B cell (primary cell): ENCODE measurements at regions not wholly inside any gene's neighbourhood (a gene's known extent, or its start where the extent isn't known, plus 50 kb on each side); places are given as distances from the start of the nearest gene placed in this dataset.

ENCODE experiments used
- ATAC-seq: fragments of 200-7000 bp; cut with Tn5 transposase; one replicate; pipeline ENCODE4 v1.10.0; 2021; ENCODE audit warnings: low read depth, mild to moderate bottlenecking, moderate number of reproducible peaks, moderate library complexity
- CTCF ChIA-PET: fragments of 350-600 bp; sonication (Branson Sonifier 250); formaldehyde crosslinking; loops from one replicate; lab custom pipeline; 2021; ENCODE audit warnings: antibody characterized with exemption, inconsistent platforms; lab: Charles Lee
- POLR2A ChIA-PET: fragments of 350-600 bp; sonication (Branson Sonifier 250); formaldehyde crosslinking; loops from one replicate; lab custom pipeline; 2021; ENCODE audit warnings: antibody characterized with exemption; lab: Charles Lee
- DNase-seq: peaks from one replicate; pipeline ENCODE4 v3.0.0; 2013
- H2AFZ ChIP-seq: 2 replicates; pipeline ENCODE4 v1.6.1; 2012; ENCODE audit warnings: mild to moderate bottlenecking, low read depth, low read length; ENCODE audit not compliant: insufficient read depth, poor library complexity, severe bottlenecking
- H3K27ac ChIP-seq, 2 donors: 1 replicate in 1 of 2; 2 replicates in 1 of 2; pipeline ENCODE4 v1.5.1; 2012 to 2013; ENCODE audit warnings: low read length in 2 of 2, mild to moderate bottlenecking in 2 of 2, moderate library complexity in 1 of 2
- H3K27me3 ChIP-seq, 4 experiments: fragments of 200-600 bp in 1 of 4; sonication (generic) in 1 of 4; replicated peaks in 1 of 4; 1 replicate in 2 of 4; 2 replicates in 2 of 4; pipeline versions ENCODE4 v1.6.1 to v1.7.0; 2013 to 2016; ENCODE audit warnings: low read length in 3 of 4, mild to moderate bottlenecking in 2 of 4, mixed read lengths in 1 of 4, moderate library complexity in 1 of 4; ENCODE audit not compliant: insufficient read depth in 4 of 4, control insufficient read depth in 3 of 4; ENCODE audit errors: control extremely low read depth in 1 of 4
- H3K36me3 ChIP-seq, 2 experiments: replicated peaks in 1 of 2; 1 replicate in 1 of 2; 2 replicates in 1 of 2; pipeline versions ENCODE4 v1.6.1 to v1.7.1; 2013; ENCODE audit warnings: low read length in 1 of 2; ENCODE audit not compliant: insufficient read depth in 2 of 2, control insufficient read depth in 1 of 2; ENCODE audit errors: control extremely low read depth in 1 of 2, extremely low read depth in 1 of 2
- H3K4me1 ChIP-seq, 2 donors: fragments of 200-600 bp in 1 of 2; sonication (generic) in 1 of 2; 1 replicate in 1 of 2; 2 replicates in 1 of 2; pipeline versions ENCODE4 v1.5.1 to v1.6.1; 2013 to 2017; ENCODE audit warnings: low read length in 2 of 2; ENCODE audit not compliant: control insufficient read depth in 2 of 2, insufficient read depth in 2 of 2
- H3K4me2 ChIP-seq: replicated peaks from 2 replicates; pipeline ENCODE3; 2012; ENCODE audit warnings: mild to moderate bottlenecking, low read depth, low read length; ENCODE audit not compliant: poor library complexity, severe bottlenecking
- H3K4me3 ChIP-seq, 5 experiments: fragments of 200-600 bp in 1 of 5; sonication (generic) in 1 of 5; 1 replicate in 3 of 5; 2 replicates in 2 of 5; pipeline versions ENCODE4 v1.5.1 to v1.7.0; 2011 to 2016; ENCODE audit warnings: low read length in 4 of 5, mild to moderate bottlenecking in 4 of 5, low read depth in 2 of 5, control low read depth in 1 of 5, moderate library complexity in 1 of 5; ENCODE audit not compliant: insufficient read depth in 1 of 5; ENCODE audit errors: control extremely low read depth in 1 of 5, extremely low read depth in 1 of 5
- H3K79me2 ChIP-seq: fragments of 200-600 bp; sonication (generic); one replicate; pipeline ENCODE4 v1.6.0; 2016; ENCODE audit warnings: low read length; ENCODE audit not compliant: control insufficient read depth, insufficient read depth
- H3K9ac ChIP-seq: fragments of 200-600 bp; sonication (generic); 2 replicates; pipeline ENCODE4 v1.6.1; 2017; ENCODE audit warnings: mild to moderate bottlenecking, low read length, moderate library complexity
- H3K9me3 ChIP-seq, 3 donors: one replicate each; pipeline versions ENCODE4 v1.6.1 to v1.7.1; 2013; ENCODE audit warnings: low read length in 2 of 3; ENCODE audit not compliant: control insufficient read depth in 2 of 3, insufficient read depth in 1 of 3; ENCODE audit errors: control extremely low read depth in 1 of 3
- H4K20me1 ChIP-seq: 2 replicates; pipeline ENCODE4 v1.6.0; 2012; ENCODE audit warnings: mild to moderate bottlenecking, low read length; ENCODE audit not compliant: insufficient read depth, control insufficient read depth, poor library complexity, severe bottlenecking
- H3K27ac Mint-ChIP-seq: one replicate; pipeline ENCODE4 v1.8.0; 2021; ENCODE audit warnings: mixed read lengths
- H3K27me3 Mint-ChIP-seq: one replicate; pipeline ENCODE4 v1.8.0; 2021; ENCODE audit warnings: mixed read lengths
- H3K4me1 Mint-ChIP-seq: one replicate; pipeline ENCODE4 v1.8.0; 2021; ENCODE audit warnings: mixed read lengths
- H3K4me3 Mint-ChIP-seq: one replicate; pipeline ENCODE4 v1.8.0; 2021; ENCODE audit warnings: mixed read lengths
- H3K9me3 Mint-ChIP-seq: one replicate; pipeline ENCODE4 v1.8.0; 2022; ENCODE audit warnings: mixed read lengths; ENCODE audit not compliant: insufficient read depth
- EZH2 ChIP-seq: IDR thresholded peaks from 2 replicates; pipeline ENCODE4 v1.6.1; 2012; ENCODE audit warnings: borderline replicate concordance, low read depth, mild to moderate bottlenecking, moderate library complexity, low read length; ENCODE audit not compliant: insufficient read depth, poor library complexity, severe bottlenecking
- WGBS: methylation state at CpG from one replicate; pipeline ENCODE4 v1.1.5; 2013; ENCODE audit warnings: missing lambda C conversion rate; ENCODE audit not compliant: insufficient coverage; 5-methylcytosine and 5-hydroxymethylcytosine counted together
- intact Hi-C: fragments of 100-400 bp; cut with micrococcal nuclease; formaldehyde crosslinking; loops from one replicate; pipeline ENCODE4 v1.10.0; 2022
- TF ChIP-seq, protein P1 (sequence below): fragments of 200-600 bp; IDR thresholded peaks from one replicate; pipeline ENCODE4 v1.8.0; 2022; ENCODE audit warnings: antibody characterized with exemption, mild to moderate bottlenecking

DNA sequence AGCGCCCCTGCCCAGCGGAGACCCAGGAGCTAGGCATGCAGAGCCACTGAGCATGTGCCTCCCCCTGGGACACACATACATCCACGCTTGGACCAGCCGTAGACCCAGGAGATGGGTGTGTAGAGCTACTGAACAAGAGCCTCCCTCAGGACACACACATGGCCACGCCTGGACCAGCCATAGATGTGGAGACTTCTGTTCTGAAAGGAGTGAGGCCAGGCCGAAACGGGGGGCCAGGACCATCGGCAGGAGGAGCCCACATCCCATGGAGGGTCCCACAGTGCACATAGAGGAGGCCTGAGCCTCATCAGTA, 340.4 kb downstream of the TCERG1L start:
- ATAC-seq = no peak
- H3K36me3 ChIP-seq = no peaks in the 10 kb centered on the region
- H3K4me3 ChIP-seq = no peak overlapping the region
- H3K27me3 ChIP-seq = no peaks in the 10 kb centered on the region
- no peaks in the 10 kb centered on the region for H3K79me2 ChIP-seq
- no peaks in the 10 kb centered on the region for H3K4me1 Mint-ChIP-seq
- TF ChIP-seq, protein P1, sequence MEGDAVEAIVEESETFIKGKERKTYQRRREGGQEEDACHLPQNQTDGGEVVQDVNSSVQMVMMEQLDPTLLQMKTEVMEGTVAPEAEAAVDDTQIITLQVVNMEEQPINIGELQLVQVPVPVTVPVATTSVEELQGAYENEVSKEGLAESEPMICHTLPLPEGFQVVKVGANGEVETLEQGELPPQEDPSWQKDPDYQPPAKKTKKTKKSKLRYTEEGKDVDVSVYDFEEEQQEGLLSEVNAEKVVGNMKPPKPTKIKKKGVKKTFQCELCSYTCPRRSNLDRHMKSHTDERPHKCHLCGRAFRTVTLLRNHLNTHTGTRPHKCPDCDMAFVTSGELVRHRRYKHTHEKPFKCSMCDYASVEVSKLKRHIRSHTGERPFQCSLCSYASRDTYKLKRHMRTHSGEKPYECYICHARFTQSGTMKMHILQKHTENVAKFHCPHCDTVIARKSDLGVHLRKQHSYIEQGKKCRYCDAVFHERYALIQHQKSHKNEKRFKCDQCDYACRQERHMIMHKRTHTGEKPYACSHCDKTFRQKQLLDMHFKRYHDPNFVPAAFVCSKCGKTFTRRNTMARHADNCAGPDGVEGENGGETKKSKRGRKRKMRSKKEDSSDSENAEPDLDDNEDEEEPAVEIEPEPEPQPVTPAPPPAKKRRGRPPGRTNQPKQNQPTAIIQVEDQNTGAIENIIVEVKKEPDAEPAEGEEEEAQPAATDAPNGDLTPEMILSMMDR = no peak
- TF ChIP-seq EZH2 = no peak
- H4K20me1 ChIP-seq = no peaks in the 10 kb centered on the region
- no peak overlapping the region for H3K27ac ChIP-seq
- no peak overlapping the region for H3K4me3 Mint-ChIP-seq
- 92% methylated on average over 5 of the region's 8 CpGs for WGBS
- no peaks in the 10 kb centered on the region for H3K4me1 ChIP-seq
- H3K9me3 ChIP-seq = peaks cover 0 to 27% (median 0%) of the 10 kb centered on the region in 3 donors
- no peaks in the 10 kb centered on the region for H3K9me3 Mint-ChIP-seq
- H3K4me2 ChIP-seq = no peak overlapping the region
- H2AFZ ChIP-seq = no peak overlapping the region
- POLR2A ChIA-PET = no interaction called here
- H3K9ac ChIP-seq = no peak overlapping the region
- intact Hi-C loops = no loop called here
- DNase-seq = no peak
- CTCF ChIA-PET = no interaction called here
- H3K27me3 Mint-ChIP-seq = no peaks in the 10 kb centered on the region
- H3K27ac Mint-ChIP-seq = no peak overlapping the region

DNA sequence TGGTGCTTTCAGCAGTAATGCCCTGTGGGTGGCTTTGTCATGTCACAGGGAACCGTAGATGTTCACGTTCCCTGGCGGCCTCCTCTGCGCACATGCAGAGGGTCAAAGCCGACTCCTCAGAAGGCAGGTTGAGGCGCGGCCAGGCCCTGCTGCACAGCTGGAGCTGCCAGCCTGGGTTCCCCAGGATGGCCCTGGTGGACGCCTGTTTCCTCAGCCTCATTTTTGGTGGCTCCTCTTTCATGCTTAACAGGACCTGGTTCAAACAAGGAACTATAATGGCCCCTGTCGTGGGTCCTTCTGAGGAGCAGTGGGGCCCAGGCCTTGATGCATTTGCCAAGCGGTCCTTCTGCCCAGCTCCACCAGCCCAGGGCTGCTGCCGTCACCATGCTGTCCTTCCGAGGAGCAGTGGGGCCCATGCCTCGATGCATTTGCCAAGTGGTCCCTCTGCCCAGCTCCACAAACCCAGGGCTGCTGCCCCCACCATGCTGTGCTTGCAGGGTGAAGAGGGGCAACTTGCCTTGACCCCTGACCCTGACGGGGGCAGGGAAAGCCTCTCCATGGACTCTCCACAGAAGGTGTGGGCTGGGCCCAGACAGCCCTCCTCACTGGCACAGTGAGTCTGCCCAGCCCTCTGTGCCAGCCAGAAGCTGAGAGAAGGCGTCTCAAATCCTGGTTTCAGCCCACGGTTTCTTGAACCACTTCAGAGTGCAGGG, 338.2 kb downstream of the TCERG1L start:
- H3K27ac ChIP-seq = no peak overlapping the region
- intact Hi-C loops = no loop called here
- no peak overlapping the region for H3K4me2 ChIP-seq
- no peaks in the 10 kb centered on the region for H3K27me3 Mint-ChIP-seq
- no peak overlapping the region for H3K9ac ChIP-seq
- no peaks in the 10 kb centered on the region for H3K36me3 ChIP-seq
- ChIA-PET CTCF (no interaction called here), POLR2A (no interaction called here)
- no peak overlapping the region for H2AFZ ChIP-seq
- H3K4me3 Mint-ChIP-seq = no peak overlapping the region
- no peaks in the 10 kb centered on the region for H3K27me3 ChIP-seq
- no peak for ATAC-seq
- WGBS = 92% methylated on average over 16 of the region's 16 CpGs
- H3K27ac Mint-ChIP-seq = no peak overlapping the region
- H3K4me3 ChIP-seq = no peak overlapping the region
- peaks cover 0 to 23% (median 0%) of the 10 kb centered on the region in 3 donors for H3K9me3 ChIP-seq
- H3K4me1 Mint-ChIP-seq = no peaks in the 10 kb centered on the region
- no peak for TF ChIP-seq EZH2
- TF ChIP-seq, protein P1 = no peak
- DNase-seq = no peak
- no peaks in the 10 kb centered on the region for H3K4me1 ChIP-seq
- H4K20me1 ChIP-seq = no peaks in the 10 kb centered on the region
- no peaks in the 10 kb centered on the region for H3K79me2 ChIP-seq
- H3K9me3 Mint-ChIP-seq = no peaks in the 10 kb centered on the region
